RPMI8226 (cell line): ENCODE measurements at regions not wholly inside any gene's neighbourhood (a gene's known extent, or its start where the extent isn't known, plus 50 kb on each side); places are given as distances from the start of the nearest gene placed in this dataset.
"Not testable (repeated sequence)": the region's sequence is repeated elsewhere in the genome, so short reads cannot be mapped to it uniquely, and the experiment has no call there.

Experiments
- DNase-seq: peaks from one replicate; pipeline ENCODE4 v3.0.0-alpha.2; 2015

- no peak for DNase-seq
Measured at GRCh38 chr11:87459351-87459750, 421.6 kb downstream of the TMEM135 start.

GRCh38 chr11:87456499-87456898 is 418.8 kb downstream of the TMEM135 start:
- no peak for DNase-seq

- no peak for DNase-seq
Measured at GRCh38 chr11:87455180-87455579, 417.4 kb downstream of the TMEM135 start.

GRCh38 chr11:87454241-87454640 is 416.5 kb downstream of the TMEM135 start:
- DNase-seq, result peak; percentile 89

GRCh38 chr11:87453531-87454089 is 415.9 kb downstream of the TMEM135 start:
- DNase-seq, result peak; percentile 26

- not testable (repeated sequence) for DNase-seq
Measured at GRCh38 chr11:87452025-87452424, 414.3 kb downstream of the TMEM135 start.

GRCh38 chr11:87451395-87451794 is 413.7 kb downstream of the TMEM135 start:
- no peak for DNase-seq

- no peak for DNase-seq
Measured at GRCh38 chr11:87447606-87448005, 409.9 kb downstream of the TMEM135 start.

- DNase-seq, result no peak
Measured at GRCh38 chr11:87444993-87445392, 407.3 kb downstream of the TMEM135 start.

- DNase-seq, result no peak
Measured at GRCh38 chr11:87443707-87444106, 406.0 kb downstream of the TMEM135 start.

GRCh38 chr11:87440076-87440770 is 402.5 kb downstream of the TMEM135 start:
- no peak for DNase-seq

GRCh38 chr11:87438416-87438815 is 400.7 kb downstream of the TMEM135 start:
- no peak for DNase-seq

GRCh38 chr11:87437844-87438223 is 400.1 kb downstream of the TMEM135 start:
- DNase-seq, result no peak

GRCh38 chr11:87437133-87437843 is 399.6 kb downstream of the TMEM135 start:
- no peak for DNase-seq

- DNase-seq, result no peak
Measured at GRCh38 chr11:87432022-87432421, 394.3 kb downstream of the TMEM135 start.

- DNase-seq, result no peak
Measured at GRCh38 chr11:87431392-87431791, 393.7 kb downstream of the TMEM135 start.

GRCh38 chr11:87430821-87431220 is 393.1 kb downstream of the TMEM135 start:
- no peak for DNase-seq

GRCh38 chr11:87429996-87430395 is 392.3 kb downstream of the TMEM135 start:
- no peak for DNase-seq

GRCh38 chr11:87428266-87428665 is 390.5 kb downstream of the TMEM135 start:
- DNase-seq, result no peak

GRCh38 chr11:87425943-87426342 is 388.2 kb downstream of the TMEM135 start:
- DNase-seq, result no peak

- no peak for DNase-seq
Measured at GRCh38 chr11:87425391-87425790, 387.7 kb downstream of the TMEM135 start.

- no peak for DNase-seq
Measured at GRCh38 chr11:87423161-87423560, 385.4 kb downstream of the TMEM135 start.

GRCh38 chr11:87422566-87422965 is 384.8 kb downstream of the TMEM135 start:
- DNase-seq, result no peak

- peak; percentile 66 for DNase-seq
Measured at GRCh38 chr11:87421422-87421821, 383.7 kb downstream of the TMEM135 start.
